ENCODE measurements at regions not wholly inside any gene's neighbourhood (a gene's known extent, or its start where the extent isn't known, plus 50 kb on each side); places are given as distances from the start of the nearest gene placed in this dataset.

GRCh38 chr18:24947521-24948305 lies 404.3 kb downstream of the ZNF521 start:
- TF ChIP-seq EZH2phosphoT487 (IDR thresholded peaks at IDR 0.05; ENCODE audit: borderline replicate concordance) (no peak), CTCF (conservative IDR thresholded peaks at IDR 0.05; ENCODE audit: low read length) (no peak)

All from Loucy (cell line).